ENCODE measurements at regions not wholly inside any gene's neighbourhood (a gene's known extent, or its start where the extent isn't known, plus 50 kb on each side); places are given as distances from the start of the nearest gene placed in this dataset.

GRCh38 chr5:74096325-74096724 is 470.3 kb downstream of the ARHGEF28 start:
- H4K20me1 ChIP-seq (ENCODE audit: insufficient read depth, low read length) = no peaks in the 10 kb centered on the region
- no peak overlapping the region for H3K9ac ChIP-seq (ENCODE audit: low read depth, low read length)
- ATAC-seq (ENCODE audit: insufficient read depth, low read depth) (no peak), DNase-seq (no peak)
- H2AFZ ChIP-seq (ENCODE audit: low read depth, low read length) = no peak overlapping the region
- H3K4me1 ChIP-seq (ENCODE audit: insufficient read depth, low read length) = no peaks in the 10 kb centered on the region
- TF ChIP-seq EZH2 (IDR thresholded peaks at IDR 0.05; ENCODE audit: borderline replicate concordance, low read depth, low read length, severe bottlenecking) (no peak), CTCF (IDR thresholded peaks at IDR 0.05; ENCODE audit: borderline replicate concordance, extremely low read depth, low read length, poor library complexity, severe bottlenecking) (no peak)
- no peak overlapping the region for H3K4me2 ChIP-seq (ENCODE audit: insufficient read depth, low read length)
- H3K27ac ChIP-seq (ENCODE audit: low read length) = no peak overlapping the region
- no peak overlapping the region for H3K4me3 ChIP-seq (ENCODE audit: low read depth in 1 of 2, low read length in 2 of 2)
- peaks cover 4% of the 10 kb centered on the region for H3K9me3 ChIP-seq (ENCODE audit: insufficient read depth, low read length, severe bottlenecking)
- H3K79me2 ChIP-seq (ENCODE audit: insufficient read depth, low read length) = no peaks in the 10 kb centered on the region
- no peaks in the 10 kb centered on the region for H3K27me3 ChIP-seq (ENCODE audit: insufficient read depth, low read length, poor library complexity)
- H3K36me3 ChIP-seq (ENCODE audit: insufficient read depth, low read length) = no peaks in the 10 kb centered on the region

GRCh38 chr5:74095871-74096270 is 469.9 kb downstream of the ARHGEF28 start:
- H3K4me1 ChIP-seq (ENCODE audit: insufficient read depth, low read length) = no peaks in the 10 kb centered on the region
- H3K27ac ChIP-seq (ENCODE audit: low read length) = no peak overlapping the region
- no peak for ATAC-seq (ENCODE audit: insufficient read depth, low read depth)
- H3K36me3 ChIP-seq (ENCODE audit: insufficient read depth, low read length) = no peaks in the 10 kb centered on the region
- H3K9me3 ChIP-seq (ENCODE audit: insufficient read depth, low read length, severe bottlenecking) = peaks cover 4% of the 10 kb centered on the region
- no peak overlapping the region for H3K9ac ChIP-seq (ENCODE audit: low read depth, low read length)
- DNase-seq = no peak
- H3K4me2 ChIP-seq (ENCODE audit: insufficient read depth, low read length) = no peak overlapping the region
- TF ChIP-seq EZH2 (IDR thresholded peaks at IDR 0.05; ENCODE audit: borderline replicate concordance, low read depth, low read length, severe bottlenecking) (no peak), CTCF (IDR thresholded peaks at IDR 0.05; ENCODE audit: borderline replicate concordance, extremely low read depth, low read length, poor library complexity, severe bottlenecking) (no peak)
- H3K27me3 ChIP-seq (ENCODE audit: insufficient read depth, low read length, poor library complexity) = no peaks in the 10 kb centered on the region
- H3K79me2 ChIP-seq (ENCODE audit: insufficient read depth, low read length) = no peaks in the 10 kb centered on the region
- H3K4me3 ChIP-seq (ENCODE audit: low read depth in 1 of 2, low read length in 2 of 2) = no peak overlapping the region
- H2AFZ ChIP-seq (ENCODE audit: low read depth, low read length) = no peak overlapping the region
- no peaks in the 10 kb centered on the region for H4K20me1 ChIP-seq (ENCODE audit: insufficient read depth, low read length)

GRCh38 chr5:74094782-74095108 is 468.7 kb downstream of the ARHGEF28 start:
- Histone ChIP-seq H3K4me2 (ENCODE audit: insufficient read depth, low read length) (no peak overlapping the region), H3K4me3 (ENCODE audit: low read depth in 1 of 2, low read length in 2 of 2) (no peak overlapping the region), H3K9me3 (ENCODE audit: insufficient read depth, low read length, severe bottlenecking) (peaks cover 4% of the 10 kb centered on the region), H3K4me1 (ENCODE audit: insufficient read depth, low read length) (no peaks in the 10 kb centered on the region), H3K36me3 (ENCODE audit: insufficient read depth, low read length) (no peaks in the 10 kb centered on the region), H2AFZ (ENCODE audit: low read depth, low read length) (no peak overlapping the region), H3K9ac (ENCODE audit: low read depth, low read length) (no peak overlapping the region), H3K27ac (ENCODE audit: low read length) (no peak overlapping the region), H3K27me3 (ENCODE audit: insufficient read depth, low read length, poor library complexity) (no peaks in the 10 kb centered on the region), H4K20me1 (ENCODE audit: insufficient read depth, low read length) (no peaks in the 10 kb centered on the region), H3K79me2 (ENCODE audit: insufficient read depth, low read length) (no peaks in the 10 kb centered on the region)
- TF ChIP-seq CTCF (IDR thresholded peaks at IDR 0.05; ENCODE audit: borderline replicate concordance, extremely low read depth, low read length, poor library complexity, severe bottlenecking) (no peak), EZH2 (IDR thresholded peaks at IDR 0.05; ENCODE audit: borderline replicate concordance, low read depth, low read length, severe bottlenecking) (no peak)
- DNase-seq (no peak), ATAC-seq (ENCODE audit: insufficient read depth, low read depth) (no peak)
